ENCODE measurements at regions not wholly inside any gene's neighbourhood (a gene's known extent, or its start where the extent isn't known, plus 50 kb on each side); places are given as distances from the start of the nearest gene placed in this dataset.

DNA sequence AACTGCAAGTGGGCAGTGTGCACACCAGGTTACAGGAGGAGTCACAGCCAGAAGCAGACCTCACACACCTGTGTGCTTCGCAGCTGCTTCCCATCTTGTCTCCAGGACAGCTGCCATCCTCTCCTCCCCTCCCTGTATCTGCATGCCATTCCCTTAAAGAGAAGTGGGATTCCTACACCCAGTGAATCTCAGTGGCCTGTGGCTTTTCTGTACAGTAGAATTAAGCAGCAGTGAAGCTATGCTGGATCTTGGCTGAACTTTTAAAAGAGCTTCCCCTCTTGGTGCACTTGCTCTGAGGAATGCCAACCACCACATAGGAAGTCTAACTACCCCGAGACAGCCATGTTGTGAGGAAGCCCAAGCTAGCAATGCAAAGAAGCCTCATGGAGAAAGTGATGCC is 236.5 kb upstream of the ZMIZ1 start:
- TF ChIP-seq, protein P1, sequence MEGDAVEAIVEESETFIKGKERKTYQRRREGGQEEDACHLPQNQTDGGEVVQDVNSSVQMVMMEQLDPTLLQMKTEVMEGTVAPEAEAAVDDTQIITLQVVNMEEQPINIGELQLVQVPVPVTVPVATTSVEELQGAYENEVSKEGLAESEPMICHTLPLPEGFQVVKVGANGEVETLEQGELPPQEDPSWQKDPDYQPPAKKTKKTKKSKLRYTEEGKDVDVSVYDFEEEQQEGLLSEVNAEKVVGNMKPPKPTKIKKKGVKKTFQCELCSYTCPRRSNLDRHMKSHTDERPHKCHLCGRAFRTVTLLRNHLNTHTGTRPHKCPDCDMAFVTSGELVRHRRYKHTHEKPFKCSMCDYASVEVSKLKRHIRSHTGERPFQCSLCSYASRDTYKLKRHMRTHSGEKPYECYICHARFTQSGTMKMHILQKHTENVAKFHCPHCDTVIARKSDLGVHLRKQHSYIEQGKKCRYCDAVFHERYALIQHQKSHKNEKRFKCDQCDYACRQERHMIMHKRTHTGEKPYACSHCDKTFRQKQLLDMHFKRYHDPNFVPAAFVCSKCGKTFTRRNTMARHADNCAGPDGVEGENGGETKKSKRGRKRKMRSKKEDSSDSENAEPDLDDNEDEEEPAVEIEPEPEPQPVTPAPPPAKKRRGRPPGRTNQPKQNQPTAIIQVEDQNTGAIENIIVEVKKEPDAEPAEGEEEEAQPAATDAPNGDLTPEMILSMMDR (IDR thresholded peaks at IDR 0.05): no peak
- TF ChIP-seq POLR2A (IDR thresholded peaks at IDR 0.05): no peak
